Uterus (tissue), 3 donors: ENCODE measurements at regions not wholly inside any gene's neighbourhood (a gene's known extent, or its start where the extent isn't known, plus 50 kb on each side); places are given as distances from the start of the nearest gene placed in this dataset.

Experiments
- DNase-seq, 2 donors: peaks; one replicate each; pipeline ENCODE4 v3.0.0-alpha.2; 2019 to 2020
- H3K27ac ChIP-seq, 2 donors: fragments of 200-600 bp; sonication (generic); 1 replicate in 1 of 2; 2 replicates in 1 of 2; pipeline ENCODE4 v1.5.1; 2016 to 2018
- H3K27me3 ChIP-seq, 2 donors: fragments of 200-600 bp; sonication (generic); one replicate each; pipeline ENCODE4 v1.5.1; 2018 to 2019; ENCODE audit warnings: control low read depth in 1 of 2
- H3K36me3 ChIP-seq, 2 donors: fragments of 200-600 bp; sonication (generic); one replicate each; pipeline ENCODE4 v1.5.1; 2019; ENCODE audit warnings: control low read depth in 1 of 2
- H3K4me1 ChIP-seq, 2 donors: fragments of 200-600 bp; sonication (generic); one replicate each; pipeline ENCODE4 v1.5.1; 2018 to 2019; ENCODE audit warnings: control low read depth in 1 of 2
- H3K4me3 ChIP-seq, 2 donors: fragments of 200-600 bp; sonication (generic); 1 replicate in 1 of 2; 2 replicates in 1 of 2; pipeline ENCODE4 v1.5.1; 2018 to 2019; ENCODE audit warnings: mild to moderate bottlenecking in 1 of 2
- H3K9me3 ChIP-seq, 2 donors: fragments of 200-600 bp; sonication (generic); one replicate each; pipeline ENCODE4 v1.5.1; 2019; ENCODE audit warnings: control low read depth in 1 of 2
- CTCF ChIP-seq, 4 experiments: fragments of 200-600 bp in 2 of 4; fragments of 450-650 bp in 2 of 4; sonication (generic) in 2 of 4; IDR thresholded peaks; one replicate each; pipeline ENCODE4 v1.5.1; 2016 to 2019; ENCODE audit warnings: antibody characterized with exemption in 4 of 4, mild to moderate bottlenecking in 2 of 4, moderate library complexity in 1 of 4
- POLR2A ChIP-seq, 2 donors: fragments of 450-650 bp; IDR thresholded peaks; one replicate each; pipeline ENCODE4 v1.6.1; 2016; ENCODE audit warnings: antibody characterized with exemption in 2 of 2, mild to moderate bottlenecking in 1 of 2, moderate library complexity in 1 of 2
- intact Hi-C: fragments of 100-400 bp; cut with DNase I; formaldehyde crosslinking; loops from one replicate; pipeline ENCODE4 v1.15.1; 2023; ENCODE audit warnings: low total_unique reads
- donor health status: DM: yes; HTN: yes; CAD: no.

DNA sequence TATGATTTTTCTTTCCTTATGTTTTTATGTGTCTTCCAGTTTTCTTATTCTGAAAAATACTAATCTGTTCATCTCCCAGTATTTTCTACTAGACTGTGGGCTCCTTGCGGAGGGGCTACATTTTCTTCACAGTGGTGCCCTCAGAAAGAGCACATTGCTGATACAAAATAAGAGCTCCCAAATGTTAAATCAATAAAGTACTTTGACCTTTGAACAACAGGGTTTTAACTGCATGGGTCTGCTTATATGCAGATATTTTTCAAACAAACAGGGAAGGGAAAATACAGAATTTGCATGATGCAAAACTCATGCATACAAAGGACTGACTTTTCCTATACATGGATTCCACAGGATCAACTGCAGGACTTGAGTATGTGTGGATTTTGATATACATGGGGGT lies 79.9 kb upstream of the ACO1 start:
- intact Hi-C loops: no loop called here
- no peak for DNase-seq
- no peak for TF ChIP-seq CTCF (IDR thresholded peaks at IDR 0.05)
- no peak for TF ChIP-seq POLR2A (IDR thresholded peaks at IDR 0.05)
- Histone ChIP-seq H3K36me3 (no peaks in the 10 kb centered on the region), H3K4me3 (no peak overlapping the region), H3K9me3 (no peaks in the 10 kb centered on the region), H3K27ac (no peak overlapping the region), H3K4me1 (no peaks in the 10 kb centered on the region), H3K27me3 (peaks cover 0 to 3% of the 10 kb centered on the region in 2 donors)

DNA sequence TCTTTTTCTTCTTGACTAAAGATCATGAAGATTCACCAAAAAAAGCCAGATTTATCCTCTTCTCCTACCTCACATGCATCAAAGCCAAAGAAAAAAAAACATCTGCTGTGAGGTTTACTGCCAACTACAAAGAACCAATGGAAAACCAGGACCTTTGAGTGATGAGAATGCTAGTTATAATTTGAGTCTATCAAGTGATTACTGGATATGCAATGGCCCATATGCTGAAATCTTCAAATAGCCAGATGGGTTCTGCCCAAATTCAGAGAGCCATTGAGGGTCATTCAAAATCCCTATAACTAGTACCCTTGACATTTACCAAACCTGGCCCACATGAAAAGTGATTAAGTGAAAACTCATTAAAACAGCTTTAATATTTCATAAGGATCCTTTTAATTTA lies 78.4 kb upstream of the ACO1 start:
- DNase-seq: no peak
- Histone ChIP-seq H3K27ac (no peak overlapping the region), H3K27me3 (peaks cover 0 to 3% of the 10 kb centered on the region in 2 donors), H3K4me3 (no peak overlapping the region), H3K9me3 (no peaks in the 10 kb centered on the region), H3K4me1 (no peaks in the 10 kb centered on the region), H3K36me3 (no peaks in the 10 kb centered on the region)
- intact Hi-C loops: no loop called here
- TF ChIP-seq POLR2A (IDR thresholded peaks at IDR 0.05) (no peak), CTCF (IDR thresholded peaks at IDR 0.05) (no peak)

GRCh38 chr9:32319312-32319929 lies 65.0 kb upstream of the ACO1 start:
- Histone ChIP-seq H3K4me1 (no peaks in the 10 kb centered on the region), H3K4me3 (no peak overlapping the region), H3K9me3 (no peaks in the 10 kb centered on the region), H3K27me3 (no peaks in the 10 kb centered on the region), H3K27ac (no peak overlapping the region), H3K36me3 (no peaks in the 10 kb centered on the region)
- DNase-seq: no peak
- intact Hi-C loops: no loop called here
- TF ChIP-seq POLR2A (IDR thresholded peaks at IDR 0.05): no peak
- TF ChIP-seq CTCF (IDR thresholded peaks at IDR 0.05): no peak

GRCh38 chr9:32322622-32323021 lies 61.8 kb upstream of the ACO1 start:
- H3K9me3 ChIP-seq: no peaks in the 10 kb centered on the region
- no peak overlapping the region for H3K27ac ChIP-seq
- intact Hi-C loops: no loop called here
- DNase-seq: no peak
- no peak overlapping the region for H3K4me3 ChIP-seq
- H3K36me3 ChIP-seq: no peaks in the 10 kb centered on the region
- TF ChIP-seq POLR2A (IDR thresholded peaks at IDR 0.05): no peak
- no peaks in the 10 kb centered on the region for H3K4me1 ChIP-seq
- H3K27me3 ChIP-seq: no peaks in the 10 kb centered on the region

DNA sequence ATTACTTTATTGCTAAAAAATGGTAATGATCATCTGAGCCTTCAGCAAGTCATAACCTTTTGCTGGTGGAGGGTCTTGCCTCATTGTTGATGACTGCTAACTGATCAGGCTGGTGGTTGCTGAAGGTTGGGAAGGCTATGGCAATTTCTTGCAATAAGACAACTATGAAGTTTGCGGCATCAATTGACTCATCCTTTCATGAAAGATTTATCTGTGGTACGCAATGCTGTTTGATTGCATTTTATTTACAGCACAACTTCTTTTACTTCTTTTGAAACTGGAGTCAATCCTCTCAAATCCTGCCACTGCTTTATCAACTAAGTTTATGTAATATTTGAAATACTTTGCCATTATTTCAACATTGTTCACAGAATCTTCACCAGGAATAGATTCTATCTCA lies 58.3 kb upstream of the ACO1 start:
- no peaks in the 10 kb centered on the region for H3K36me3 ChIP-seq
- H3K9me3 ChIP-seq: no peaks in the 10 kb centered on the region
- DNase-seq: no peak
- TF ChIP-seq POLR2A (IDR thresholded peaks at IDR 0.05) (no peak), CTCF (IDR thresholded peaks at IDR 0.05) (no peak)
- no peak overlapping the region for H3K4me3 ChIP-seq
- intact Hi-C loops: no loop called here
- no peak overlapping the region for H3K27ac ChIP-seq
- no peaks in the 10 kb centered on the region for H3K4me1 ChIP-seq
- no peaks in the 10 kb centered on the region for H3K27me3 ChIP-seq

DNA sequence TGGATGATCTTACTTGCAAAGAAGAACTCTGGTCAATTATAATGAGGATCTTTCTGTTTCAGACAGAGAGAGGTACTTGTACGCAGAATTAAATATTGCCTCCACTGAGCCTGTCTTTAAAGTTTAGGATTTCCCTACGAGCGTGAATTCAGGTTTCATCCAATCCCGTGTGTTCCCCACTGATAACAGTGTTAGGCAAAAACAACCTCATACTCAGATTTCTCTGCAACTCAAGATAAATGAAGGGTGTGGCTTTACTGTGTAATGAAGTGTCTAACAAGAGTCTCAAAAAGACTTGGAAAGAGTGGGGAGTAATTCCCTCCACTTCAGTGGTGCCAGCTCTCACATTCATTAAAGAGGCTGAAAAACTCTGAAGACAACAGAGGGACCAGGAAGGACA lies 53.2 kb upstream of the ACO1 start:
- TF ChIP-seq POLR2A (IDR thresholded peaks at IDR 0.05) (no peak), CTCF (IDR thresholded peaks at IDR 0.05) (no peak)
- intact Hi-C loops: no loop called here

More for the DNA sequence above, 53.2 kb upstream of the ACO1 start:
- H3K27me3 ChIP-seq: no peaks in the 10 kb centered on the region
- no peaks in the 10 kb centered on the region for H3K9me3 ChIP-seq
- no peak overlapping the region for H3K4me3 ChIP-seq
- no peak overlapping the region for H3K27ac ChIP-seq
- H3K4me1 ChIP-seq: no peaks in the 10 kb centered on the region
- no peak for DNase-seq
- no peaks in the 10 kb centered on the region for H3K36me3 ChIP-seq
